ENCODE measurements at regions not wholly inside any gene's neighbourhood (a gene's known extent, or its start where the extent isn't known, plus 50 kb on each side); places are given as distances from the start of the nearest gene placed in this dataset.
"Not testable (repeated sequence)": the region's sequence is repeated elsewhere in the genome, so short reads cannot be mapped to it uniquely, and the experiment has no call there.

DNA sequence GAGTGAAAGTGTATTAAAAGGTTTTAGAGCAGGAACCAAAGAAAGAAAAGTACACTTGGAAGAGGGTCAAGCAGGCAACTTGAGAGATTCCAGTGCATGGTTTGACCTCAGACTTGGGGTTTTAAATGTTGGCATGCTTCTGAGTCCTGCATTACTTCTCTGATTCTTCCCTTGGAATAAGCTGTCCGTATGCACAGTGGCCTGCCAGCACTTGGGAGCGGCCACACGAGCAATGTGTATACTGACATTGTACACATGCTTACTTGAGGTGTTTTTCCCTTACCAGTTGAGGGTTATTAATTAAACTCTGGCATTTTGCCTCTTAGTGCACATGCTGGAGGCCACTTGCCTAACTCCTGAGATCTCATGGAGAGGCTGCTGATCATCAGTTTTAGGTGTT lies 786.6 kb upstream of the RGS18 start:
- DNase-seq = no peak

DNA sequence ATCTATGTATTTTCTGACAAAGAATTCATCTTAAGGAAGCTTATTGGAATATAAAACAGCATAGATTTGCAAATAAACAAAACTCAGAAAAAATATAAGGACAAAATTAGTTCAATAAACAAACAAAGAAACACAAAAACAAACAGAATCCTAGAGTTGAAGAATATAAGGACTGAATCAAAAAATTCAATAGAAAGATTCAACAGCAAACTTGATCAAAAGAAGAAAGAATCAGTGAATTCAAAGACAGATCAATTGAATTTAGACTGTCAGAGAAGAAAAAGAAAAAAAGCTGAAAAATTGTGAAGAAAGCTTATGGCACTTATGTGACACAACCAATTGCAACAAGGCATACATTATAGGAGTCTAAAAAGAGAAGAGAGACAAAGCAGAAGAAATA lies 770.0 kb upstream of the RGS18 start:
- no peak for DNase-seq

DNA sequence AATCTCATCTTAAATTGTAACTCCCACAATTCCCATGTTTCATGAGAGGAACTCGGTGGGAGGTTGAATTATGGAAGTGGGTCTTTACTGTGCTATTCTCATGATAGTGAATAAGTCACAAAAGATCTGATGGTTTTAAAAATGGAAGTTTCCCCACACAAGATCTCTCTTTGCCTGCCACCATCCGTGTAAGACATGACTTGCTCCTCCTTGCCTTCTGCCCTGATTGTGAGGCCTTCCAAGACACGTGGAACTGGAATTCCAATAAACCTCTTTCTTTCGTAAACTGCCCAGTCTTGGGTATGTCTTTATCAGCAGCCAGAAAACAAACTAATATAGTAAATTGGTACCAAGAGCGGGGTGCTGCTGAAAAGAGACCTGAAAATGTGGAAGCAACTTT lies 761.6 kb upstream of the RGS18 start:
- DNase-seq = no peak

DNA sequence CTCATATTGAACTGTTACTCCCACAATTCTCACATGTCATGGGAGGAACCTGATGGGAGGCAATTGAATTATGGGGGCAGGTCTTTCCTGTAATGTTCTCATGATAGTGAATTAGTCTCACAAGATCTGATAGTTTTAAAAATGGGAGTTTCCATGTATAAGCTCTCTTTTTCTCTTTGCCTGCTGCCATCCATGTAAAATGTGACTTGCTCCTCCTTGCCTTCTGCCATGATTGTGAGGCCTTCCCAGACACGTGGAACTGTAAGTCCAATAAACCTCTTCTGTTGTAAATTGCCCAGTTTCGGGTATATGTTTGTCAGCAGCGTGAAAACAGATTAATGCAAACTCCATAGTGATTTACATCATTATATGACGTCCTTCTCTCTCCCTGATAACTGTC lies 759.7 kb upstream of the RGS18 start:
- DNase-seq = no peak

DNA sequence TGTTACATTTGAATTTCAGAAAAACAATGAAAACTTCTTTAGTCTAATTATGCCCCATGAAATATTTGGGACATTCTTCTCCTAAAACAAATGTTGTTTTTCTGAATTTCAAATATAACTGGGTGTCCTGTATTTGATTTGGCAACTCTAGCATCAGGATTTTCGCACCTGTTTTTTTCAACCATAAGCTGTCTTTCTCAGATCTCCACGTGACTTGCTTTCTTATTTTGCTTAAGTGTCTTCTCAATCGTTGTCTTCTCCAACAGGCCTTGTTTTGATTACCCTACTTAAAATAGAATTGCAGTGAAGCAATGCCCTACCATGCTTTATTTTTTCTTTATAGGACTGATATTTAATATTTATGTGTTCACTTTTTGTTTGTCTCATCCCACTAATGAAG lies 752.8 kb upstream of the RGS18 start:
- no peak for DNase-seq

DNA sequence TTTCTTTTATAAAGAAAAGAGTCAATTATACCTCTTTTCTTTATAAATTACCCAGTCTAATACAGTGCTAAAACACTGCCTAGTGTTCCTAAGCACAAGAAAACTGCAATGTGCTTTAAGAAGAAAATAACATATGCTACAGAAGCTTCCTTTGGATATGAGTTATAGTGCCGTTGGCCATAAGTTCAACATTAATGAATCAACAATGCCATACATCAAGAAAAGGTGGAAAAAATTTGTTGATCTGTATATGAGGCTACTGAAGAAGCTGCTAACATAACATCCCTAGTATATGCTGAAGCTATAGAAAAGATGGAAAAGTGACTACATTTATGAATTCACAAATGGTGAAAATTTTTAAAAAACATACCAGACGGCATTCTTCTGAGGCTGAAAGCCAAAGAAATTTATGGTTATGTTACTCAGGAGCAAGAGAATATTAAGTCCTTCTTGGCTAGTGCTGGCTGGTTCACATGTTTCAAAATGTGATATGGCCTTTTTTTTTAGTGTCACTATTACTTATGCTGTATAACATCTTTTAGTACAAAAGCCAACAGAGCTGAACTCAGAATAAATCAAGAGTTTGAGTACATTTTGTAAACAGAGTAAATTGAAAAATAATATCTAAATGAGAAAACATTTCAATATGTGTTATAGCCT lies 743.2 kb upstream of the RGS18 start:
- DNase-seq = no peak

DNA sequence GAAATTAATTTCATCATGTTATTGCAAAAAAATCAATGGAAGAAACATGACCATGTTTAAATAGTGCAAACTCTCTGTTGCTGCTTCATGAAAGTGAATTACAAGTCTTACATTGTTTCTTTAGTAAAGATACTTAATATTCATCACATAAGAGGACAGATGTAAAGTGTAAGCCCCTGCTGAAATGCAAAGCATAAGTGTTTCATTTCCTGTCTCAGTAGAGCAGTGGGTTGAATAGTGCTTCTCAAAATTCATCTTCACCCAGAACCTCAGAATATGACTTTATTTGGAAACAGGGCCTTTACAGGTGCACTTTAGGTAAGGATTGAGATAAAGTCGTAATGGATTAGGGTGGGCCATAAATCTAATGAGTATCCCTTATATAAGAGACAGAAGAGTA lies 738.4 kb upstream of the RGS18 start:
- DNase-seq = no peak

DNA sequence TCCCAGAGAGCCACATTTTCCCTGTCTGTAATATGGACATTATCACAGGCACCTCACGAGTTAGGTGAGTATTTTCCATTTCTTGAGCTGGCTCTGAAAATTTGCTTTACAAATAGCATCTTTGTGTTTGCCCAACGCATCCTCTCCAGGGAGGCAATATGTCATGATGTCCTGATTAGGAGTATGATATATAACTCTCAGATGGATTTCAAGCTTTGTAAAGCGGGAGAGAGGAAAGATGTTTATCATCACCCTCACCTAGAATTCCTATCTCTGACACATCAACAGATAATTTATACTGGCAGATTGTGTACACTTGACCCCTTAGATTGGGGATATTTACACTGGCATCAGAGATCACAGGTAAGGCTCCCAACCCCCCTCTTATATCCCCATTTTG lies 730.7 kb upstream of the RGS18 start:
- no peak for DNase-seq

DNA sequence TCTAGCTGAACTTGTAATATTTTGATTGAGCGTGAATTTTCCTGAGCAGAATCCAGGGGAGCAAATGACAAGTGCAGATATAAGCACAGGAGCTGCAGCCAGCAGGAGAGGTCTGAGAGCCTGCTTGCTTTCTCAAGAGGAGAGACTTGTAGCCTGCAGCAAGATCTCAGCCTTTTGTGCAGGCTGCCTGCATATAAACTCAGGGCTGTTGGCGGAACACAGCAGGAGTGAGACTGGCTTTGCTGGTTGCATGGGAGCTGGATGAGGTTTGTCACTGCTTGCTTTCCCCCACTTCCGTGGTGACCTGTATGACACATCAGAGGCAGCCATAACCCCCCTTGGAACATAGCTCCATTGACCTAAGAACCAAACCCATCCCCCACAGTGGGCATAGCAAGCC lies 725.4 kb upstream of the RGS18 start:
- no peak for DNase-seq

DNA sequence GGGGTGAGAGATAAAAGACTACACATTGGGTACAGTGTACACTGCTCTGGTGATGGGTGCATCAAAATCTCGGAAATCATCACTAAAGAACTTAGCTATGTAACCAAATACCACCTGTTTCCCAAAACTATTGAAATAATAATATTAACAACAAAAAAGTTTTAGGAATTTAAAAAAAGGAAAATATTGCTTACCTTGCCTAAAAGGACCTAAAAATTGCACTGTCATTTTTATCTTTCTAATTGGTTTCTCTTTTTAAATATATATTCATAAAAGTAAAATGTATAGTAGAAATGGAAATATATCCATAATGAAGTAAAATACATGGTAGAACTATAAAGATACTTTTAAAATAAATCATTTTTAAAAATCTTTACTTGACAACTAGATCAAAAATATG lies 719.3 kb upstream of the RGS18 start:
- DNase-seq = no peak

DNA sequence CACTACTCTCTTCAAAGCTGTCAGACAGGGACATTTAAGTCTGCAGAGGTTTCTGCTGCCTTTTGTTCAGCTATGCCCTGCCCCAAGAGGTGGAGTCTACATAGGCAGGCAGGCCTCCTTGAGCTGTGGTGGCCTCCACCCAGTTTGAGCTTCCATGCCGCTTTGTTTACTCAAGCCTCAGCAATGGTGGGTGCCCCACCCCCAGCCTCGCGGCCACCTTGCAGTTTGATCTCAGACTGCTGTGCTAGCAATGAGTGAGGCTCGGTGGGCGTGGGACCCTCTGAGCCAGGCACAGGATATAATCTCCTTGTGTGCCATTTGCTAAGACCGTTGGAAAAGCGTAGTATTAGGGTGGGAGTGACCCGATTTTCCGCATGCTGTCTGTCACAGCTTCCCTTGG lies 710.0 kb upstream of the RGS18 start:
- not testable (repeated sequence) for DNase-seq

DNA sequence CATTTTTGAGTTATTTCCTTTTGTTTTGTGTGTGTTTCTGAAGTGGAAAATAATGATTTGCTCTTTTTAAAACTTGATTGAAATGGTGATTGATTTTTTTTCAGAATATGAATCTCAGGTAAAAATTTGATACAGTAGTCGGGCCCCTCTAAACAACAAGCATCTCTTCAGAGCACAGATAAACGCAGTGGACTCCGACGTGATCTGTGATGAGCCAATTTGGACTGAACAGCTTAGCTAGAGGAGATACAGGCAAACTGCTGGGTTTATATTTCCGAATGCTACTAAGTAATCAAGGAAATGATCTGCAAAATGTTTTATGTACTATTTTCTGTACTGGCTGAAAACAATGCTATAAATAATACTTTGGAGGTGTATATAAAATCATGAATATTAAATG lies 705.7 kb upstream of the RGS18 start:
- DNase-seq = no peak

DNA sequence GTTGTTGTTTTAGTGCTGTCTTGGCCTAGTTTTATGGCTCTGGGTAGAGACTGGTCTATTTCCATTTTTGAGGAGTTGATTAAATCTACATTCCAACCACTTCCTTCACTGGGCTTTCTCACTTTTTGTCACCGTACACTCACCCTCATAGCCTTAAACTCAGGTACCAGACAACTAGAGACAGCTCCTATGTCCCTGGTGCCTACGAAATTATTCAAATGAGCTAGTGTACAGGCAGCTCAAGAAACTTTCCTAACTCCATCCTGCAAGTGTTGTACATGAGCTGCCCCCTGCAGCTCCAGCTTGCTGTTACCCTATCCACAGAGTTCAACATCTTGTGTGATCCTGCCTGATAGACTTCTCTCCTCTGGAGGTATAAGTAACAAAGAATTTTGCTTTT lies 704.8 kb upstream of the RGS18 start:
- no peak for DNase-seq

DNA sequence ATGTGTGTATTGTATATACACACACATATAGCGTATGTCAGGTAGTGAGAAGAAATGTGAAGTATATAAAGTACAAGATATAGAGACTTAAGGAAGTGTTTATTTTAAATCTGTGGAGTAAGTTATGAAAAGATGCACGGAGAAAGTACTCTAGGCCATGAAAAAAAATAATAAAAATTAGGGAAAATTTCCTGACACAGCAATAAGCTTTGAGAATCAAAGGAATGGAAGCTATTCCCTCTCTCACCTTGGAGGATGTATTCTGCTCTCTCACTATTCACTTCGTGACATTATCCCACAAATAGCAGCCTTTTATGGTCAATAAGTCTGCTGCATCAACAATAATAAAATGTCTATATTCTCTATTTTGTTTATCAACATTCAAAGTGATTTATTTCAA lies 700.4 kb upstream of the RGS18 start:
- DNase-seq = no peak

DNA sequence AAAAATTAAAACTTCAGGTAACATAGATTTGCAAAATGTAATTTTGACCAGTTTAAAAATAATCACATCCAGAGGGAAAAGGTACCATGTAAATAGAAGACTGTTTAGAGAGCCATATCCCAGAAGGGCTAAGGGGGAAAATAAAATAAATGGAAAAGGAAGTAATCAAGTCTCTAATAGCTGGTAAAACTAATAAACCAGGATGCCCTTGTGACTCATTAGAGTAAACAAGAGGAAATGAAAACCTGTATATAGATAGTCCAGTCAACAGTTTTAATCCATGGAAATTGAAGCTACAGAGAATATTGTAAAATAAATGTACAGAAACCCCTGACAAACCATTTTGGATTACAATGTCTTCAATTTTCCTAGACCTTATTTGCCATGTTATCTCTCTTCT lies 698.0 kb upstream of the RGS18 start:
- DNase-seq = no peak

DNA sequence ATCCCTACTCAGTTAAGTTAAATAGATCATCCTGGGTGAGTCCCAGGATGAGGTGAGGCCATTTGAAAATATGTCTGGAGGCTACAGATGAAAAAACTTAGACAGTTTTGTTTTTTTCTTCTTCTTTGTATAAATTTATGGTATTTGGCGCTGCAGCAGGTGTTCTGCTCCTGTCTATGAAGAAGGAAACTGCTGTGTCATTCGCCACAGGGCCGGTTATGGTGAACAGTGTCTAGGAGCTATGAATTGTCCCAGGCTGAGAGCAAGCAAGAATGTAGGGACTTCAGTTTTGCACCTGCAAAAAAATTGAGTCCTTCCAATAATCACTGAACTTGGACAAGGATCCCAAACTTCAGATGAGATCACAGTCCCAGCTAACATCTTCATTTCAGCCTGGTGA lies 674.3 kb upstream of the RGS18 start:
- DNase-seq = no peak

DNA sequence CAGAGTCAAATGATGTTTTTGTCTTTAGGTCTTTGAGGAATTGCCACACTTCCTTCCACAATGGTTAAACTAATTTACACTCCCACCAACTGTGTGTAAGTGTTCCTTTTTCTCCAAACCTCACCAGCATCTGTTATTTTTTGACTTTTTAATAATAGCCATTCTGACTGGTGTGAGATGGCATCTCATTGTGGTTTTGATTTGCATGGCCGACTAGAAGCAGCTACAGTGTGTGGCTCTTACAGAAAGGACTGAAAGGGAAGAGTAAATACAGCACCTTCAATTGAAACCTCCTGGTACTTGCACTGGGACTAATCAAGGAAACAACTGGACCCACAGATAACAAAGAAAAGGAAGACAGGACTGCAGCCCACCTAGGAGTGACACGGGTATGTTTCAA lies 668.0 kb upstream of the RGS18 start:
- no peak for DNase-seq

DNA sequence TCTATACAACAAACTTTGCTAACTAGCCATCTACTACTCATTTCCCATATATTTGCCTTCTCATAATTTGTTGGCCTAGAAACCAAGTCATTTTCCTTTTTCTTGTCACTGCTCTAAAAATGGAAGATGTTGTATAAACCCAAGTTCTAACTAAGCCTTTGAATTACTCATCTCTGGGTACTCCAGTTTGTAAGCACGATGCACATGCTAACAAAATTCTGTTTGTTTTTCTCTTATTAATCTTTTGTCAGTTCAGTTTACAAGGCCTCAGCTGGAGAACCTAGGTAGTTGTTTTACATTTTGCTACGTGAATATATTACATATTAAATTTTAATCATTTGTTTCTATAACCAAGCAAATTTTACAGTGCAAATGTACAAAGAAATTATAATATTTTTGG lies 663.2 kb upstream of the RGS18 start:
- no peak for DNase-seq

DNA sequence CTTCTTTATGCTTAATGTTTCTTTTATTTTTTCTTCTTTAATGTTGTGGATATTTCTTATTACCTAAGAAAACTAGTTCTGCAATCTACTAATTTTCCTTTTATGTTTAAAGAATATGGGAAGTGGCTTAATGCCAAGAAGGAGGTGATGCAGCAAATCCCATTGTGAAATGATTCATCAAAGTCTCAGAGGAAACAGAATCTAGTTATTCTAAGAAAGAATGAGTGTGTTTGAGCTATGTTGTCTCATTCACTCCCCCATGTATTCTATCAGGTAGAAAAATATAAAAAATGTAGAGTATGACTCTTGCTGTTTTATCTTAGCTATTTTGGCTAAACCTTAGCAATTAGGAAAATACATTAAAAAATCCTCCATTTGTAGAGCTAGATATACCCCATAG lies 659.9 kb upstream of the RGS18 start:
- DNase-seq = no peak

DNA sequence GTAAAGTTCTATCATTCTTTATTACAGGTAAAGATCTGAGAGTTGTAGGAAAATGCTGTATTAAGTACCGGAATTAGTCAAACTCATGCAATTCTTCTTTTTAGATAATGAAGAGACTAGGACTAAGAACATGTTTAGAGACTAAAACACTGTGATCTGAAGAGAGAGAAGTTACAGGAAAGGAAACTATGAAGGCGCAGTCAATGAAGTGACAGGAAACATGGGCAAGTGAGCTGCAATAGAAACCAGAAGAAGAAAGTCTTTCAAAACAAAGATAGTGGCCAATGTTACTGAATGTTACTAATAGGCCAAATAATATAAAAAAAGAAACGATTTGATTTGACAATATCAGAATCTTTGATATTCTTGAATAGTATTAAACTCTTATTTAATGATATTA lies 659.4 kb upstream of the RGS18 start:
- no peak for DNase-seq

DNA sequence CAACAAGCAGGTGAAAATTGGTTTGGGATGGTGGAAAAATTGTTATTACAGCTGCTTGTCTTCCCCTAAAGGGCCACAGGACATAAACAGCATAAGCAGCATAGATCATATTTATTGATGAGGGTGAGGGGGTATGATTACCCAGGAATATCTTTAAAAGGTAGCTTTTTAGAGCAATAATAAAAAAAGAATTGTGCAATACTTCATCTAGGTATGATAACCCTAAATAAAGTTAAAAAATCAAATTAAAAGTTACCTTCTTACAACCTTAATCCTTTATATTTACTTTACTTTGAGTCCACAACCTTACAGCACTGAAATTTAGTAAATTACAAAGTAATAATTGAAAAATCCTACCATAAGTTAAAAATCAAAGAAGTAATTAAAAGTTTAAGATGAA lies 653.3 kb upstream of the RGS18 start:
- no peak for DNase-seq

DNA sequence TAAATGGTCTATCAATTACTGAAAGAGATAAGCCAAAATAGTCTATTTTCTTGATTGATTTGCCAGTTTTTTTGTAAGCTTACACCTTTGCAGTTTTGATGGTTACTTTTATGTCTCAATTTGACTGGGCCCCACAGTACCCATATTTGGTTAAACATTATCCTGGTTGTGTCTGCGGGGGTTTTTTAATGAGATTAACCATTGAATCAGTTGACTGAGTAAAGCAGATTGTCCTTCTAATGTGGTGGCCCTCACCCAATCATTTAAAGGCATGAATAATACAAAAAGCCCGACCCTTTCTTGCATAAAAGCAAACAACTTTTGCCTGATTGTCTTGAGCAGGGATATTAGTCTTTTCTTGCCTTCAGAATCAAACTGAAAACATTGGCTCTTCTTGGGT lies 650.0 kb upstream of the RGS18 start:
- DNase-seq = no peak

DNA sequence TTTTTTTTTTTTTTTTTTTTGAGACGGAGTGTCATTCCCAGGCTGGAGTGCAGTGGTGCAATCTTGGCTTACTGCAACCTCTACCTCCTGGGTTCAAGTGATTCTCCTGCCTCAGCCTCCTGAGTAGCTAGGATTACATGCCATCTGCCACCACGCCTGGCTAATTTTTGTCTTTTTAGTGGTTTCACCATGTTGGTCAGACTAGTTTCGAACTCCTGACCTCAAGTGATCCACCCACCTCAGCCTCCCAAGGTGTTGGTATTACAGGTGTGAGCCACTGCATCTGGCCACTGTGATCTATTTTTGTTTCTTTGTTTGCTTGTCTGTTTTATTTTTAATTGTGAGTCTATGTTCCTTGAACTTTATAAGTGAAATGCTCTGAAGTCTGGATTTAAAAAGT lies 646.8 kb upstream of the RGS18 start:
- DNase-seq = not testable (repeated sequence)

DNA sequence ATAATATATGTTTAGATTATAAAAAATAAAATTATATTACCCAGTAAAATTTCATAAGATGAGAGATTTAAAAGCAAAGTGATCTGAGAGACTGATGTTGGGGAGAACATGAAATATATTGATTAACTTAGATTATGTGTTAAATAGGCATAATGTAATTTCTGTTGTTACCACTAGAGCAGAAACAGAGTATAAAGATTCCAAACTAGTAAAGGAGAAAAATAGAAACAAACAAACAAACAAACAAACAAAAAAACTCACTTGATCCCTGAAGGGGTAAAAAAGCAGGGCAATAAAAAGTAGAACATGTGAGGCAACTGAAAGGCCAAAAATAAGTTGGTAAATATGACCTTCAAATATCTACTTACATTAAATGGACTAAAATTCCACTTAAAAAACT lies 640.4 kb upstream of the RGS18 start:
- DNase-seq = no peak

DNA sequence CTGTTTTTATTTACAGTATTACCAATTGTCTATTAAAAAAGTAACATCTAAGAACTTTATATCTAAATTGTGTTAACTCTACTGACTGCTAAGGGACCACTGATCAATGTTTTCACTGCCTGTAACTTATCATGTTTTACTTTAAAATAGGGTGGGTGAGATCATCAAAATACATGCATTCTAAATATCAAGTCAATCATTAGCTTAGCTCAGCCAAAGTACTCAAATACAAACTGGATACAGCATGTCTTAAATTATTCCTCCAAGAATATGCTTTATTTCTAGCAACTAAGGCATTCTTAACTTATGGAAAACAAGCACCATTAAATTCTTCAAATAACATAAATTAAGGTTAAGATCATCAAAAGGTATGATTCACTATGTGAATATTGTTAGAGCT lies 638.7 kb upstream of the RGS18 start:
- DNase-seq = no peak

DNA sequence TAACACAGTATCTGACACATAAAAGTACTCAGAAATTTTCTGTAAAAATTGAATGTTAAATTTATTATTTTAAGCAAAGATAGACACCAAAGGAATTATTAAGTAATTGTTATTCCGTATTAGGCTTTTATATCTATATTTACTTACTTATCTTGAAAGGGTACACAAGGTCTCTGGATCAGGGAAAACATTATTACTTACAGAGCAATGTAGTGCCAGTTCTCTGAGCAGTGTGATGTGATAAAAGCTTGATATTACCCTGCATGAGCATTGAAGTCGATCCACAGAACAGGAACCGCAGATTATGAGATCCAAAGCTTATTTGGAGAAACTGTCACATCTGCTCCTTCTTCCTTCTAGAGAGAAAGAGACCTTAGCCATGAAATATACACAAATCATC lies 637.9 kb upstream of the RGS18 start:
- DNase-seq = no peak

All from NCI-H1694 treated with DMSO at 0.1 percent for 48 hours (cell line).